Fibroblast of the aortic adventitia (primary cell): ENCODE measurements at regions not wholly inside any gene's neighbourhood (a gene's known extent, or its start where the extent isn't known, plus 50 kb on each side); places are given as distances from the start of the nearest gene placed in this dataset.
"Not testable (repeated sequence)": the region's sequence is repeated elsewhere in the genome, so short reads cannot be mapped to it uniquely, and the experiment has no call there.

ENCODE experiments used
- DNase-seq: peaks from one replicate; pipeline ENCODE4 v3.0.0-alpha.2; 2010; ENCODE audit warnings: low read depth
- H3K4me3 ChIP-seq: 2 replicates; pipeline ENCODE4 v1.5.1; 2011; ENCODE audit warnings: low read depth, mild to moderate bottlenecking, control low read depth, low read length, moderate library complexity
- TF ChIP-seq, protein P1 (sequence below): IDR thresholded peaks from 2 replicates; pipeline ENCODE4 v1.5.1; 2011; ENCODE audit warnings: mild to moderate bottlenecking, low read length, control low read depth, inconsistent platforms; ENCODE audit not compliant: insufficient read depth

DNA sequence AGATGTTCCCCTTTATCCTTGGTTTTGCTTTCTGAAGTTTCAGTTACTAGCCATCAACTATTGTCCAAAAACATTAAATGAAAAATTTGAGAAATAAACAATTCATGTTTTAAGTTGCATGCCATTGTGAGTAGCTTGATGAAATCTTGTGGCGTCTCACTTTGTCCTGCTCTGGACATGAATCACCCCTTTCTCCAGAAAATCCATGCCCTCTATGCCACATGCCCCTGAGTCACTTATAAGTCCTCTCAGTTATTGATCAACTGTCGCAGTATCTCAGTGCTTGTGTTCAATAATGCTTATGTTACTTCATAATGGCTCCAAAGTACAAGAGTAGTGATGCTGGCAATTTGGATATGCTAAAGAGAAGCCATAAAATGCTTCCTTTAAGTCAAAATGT, 208.0 kb upstream of the FERD3L start:
- no peak overlapping the region for H3K4me3 ChIP-seq
- TF ChIP-seq, protein P1, sequence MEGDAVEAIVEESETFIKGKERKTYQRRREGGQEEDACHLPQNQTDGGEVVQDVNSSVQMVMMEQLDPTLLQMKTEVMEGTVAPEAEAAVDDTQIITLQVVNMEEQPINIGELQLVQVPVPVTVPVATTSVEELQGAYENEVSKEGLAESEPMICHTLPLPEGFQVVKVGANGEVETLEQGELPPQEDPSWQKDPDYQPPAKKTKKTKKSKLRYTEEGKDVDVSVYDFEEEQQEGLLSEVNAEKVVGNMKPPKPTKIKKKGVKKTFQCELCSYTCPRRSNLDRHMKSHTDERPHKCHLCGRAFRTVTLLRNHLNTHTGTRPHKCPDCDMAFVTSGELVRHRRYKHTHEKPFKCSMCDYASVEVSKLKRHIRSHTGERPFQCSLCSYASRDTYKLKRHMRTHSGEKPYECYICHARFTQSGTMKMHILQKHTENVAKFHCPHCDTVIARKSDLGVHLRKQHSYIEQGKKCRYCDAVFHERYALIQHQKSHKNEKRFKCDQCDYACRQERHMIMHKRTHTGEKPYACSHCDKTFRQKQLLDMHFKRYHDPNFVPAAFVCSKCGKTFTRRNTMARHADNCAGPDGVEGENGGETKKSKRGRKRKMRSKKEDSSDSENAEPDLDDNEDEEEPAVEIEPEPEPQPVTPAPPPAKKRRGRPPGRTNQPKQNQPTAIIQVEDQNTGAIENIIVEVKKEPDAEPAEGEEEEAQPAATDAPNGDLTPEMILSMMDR, result no peak
- no peak for DNase-seq

DNA sequence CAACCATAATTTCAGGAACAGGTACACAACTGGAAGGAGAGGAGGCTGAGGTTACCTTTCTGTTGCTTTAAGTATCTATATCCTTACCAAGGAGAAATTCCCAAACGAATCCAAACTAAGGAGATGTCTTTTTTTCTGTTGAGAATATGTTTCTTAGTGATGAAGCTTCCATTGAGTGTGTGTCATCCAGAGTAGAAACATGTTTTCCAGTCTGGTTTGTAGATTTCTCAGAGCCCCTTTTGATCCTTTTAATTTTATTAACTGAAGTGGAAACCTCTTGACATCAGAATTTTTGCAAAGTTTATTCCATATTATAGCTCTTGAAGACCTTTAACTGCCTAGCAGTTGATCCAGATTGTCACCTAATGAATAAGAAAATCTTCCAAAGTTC, 207.1 kb upstream of the FERD3L start:
- TF ChIP-seq, protein P1, result no peak
- no peak for DNase-seq
- no peak overlapping the region for H3K4me3 ChIP-seq

DNA sequence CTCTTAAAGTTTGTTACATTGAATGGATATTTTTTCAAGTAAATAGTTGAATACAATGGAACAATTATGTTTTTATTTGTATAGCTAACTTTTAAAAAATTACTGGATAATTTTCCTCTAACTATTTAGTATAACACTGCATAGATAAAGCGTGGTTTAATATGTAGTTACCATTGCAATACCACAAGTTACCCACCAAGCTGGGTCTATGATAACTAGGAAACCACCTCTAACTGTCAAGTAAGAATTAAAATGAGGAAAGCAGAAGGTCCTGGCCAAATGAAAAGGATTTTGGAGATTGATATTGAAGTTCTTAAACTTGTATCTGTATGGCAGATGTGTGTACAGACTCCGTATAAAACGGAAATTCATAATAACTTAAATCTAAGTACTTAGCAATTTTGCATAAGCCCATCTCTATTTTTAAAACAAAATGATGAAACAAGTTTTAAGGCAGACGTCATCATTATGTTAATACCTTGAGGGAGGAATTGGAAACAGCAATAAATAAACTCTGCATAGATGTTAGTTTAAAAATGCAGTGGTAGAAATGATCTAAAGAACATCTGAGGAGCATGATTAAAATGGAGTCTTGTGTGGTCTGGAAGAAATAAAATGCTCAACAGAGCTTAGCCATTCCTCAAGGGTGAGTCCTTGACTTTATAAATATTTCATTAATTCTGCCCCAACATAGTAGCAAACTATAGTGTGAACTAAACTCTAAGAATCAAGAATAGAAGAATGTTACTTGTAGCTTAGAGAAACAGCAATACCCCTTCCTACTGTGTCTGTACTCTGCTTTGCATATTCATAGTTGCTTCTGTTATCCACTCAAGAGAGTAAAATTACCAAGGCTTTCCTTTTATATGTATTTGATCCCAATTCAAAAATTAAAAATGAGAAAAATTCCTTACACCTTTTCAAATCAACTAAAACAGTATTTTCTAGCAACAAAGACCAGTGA, 206.4 kb upstream of the FERD3L start:
- TF ChIP-seq, protein P1, result no peak

DNA sequence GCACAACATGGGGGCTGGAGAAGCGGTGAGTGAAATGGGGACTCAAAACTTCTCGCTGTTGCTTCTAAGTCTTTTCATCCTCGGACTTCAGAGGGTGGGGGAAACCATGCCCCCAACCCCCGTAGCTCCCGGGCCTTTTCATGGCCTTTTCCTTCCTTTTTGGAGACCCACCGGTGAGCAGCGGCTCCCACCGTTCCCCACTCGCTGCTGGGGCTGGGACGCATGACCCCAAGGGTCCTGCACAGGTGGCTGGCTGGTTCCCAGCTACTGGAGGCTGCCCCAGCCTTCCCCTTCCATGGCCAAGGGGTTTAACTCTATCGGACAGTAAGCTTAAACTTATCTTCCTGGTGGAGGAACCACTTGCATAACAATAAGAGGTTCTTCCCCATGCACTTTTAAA, 194.3 kb upstream of the FERD3L start:
- no peak overlapping the region for H3K4me3 ChIP-seq
- TF ChIP-seq, protein P1, result no peak
- no peak for DNase-seq

More for the DNA sequence above, 206.4 kb upstream of the FERD3L start:
- H3K4me3 ChIP-seq, result no peak overlapping the region
- no peak for DNase-seq

DNA sequence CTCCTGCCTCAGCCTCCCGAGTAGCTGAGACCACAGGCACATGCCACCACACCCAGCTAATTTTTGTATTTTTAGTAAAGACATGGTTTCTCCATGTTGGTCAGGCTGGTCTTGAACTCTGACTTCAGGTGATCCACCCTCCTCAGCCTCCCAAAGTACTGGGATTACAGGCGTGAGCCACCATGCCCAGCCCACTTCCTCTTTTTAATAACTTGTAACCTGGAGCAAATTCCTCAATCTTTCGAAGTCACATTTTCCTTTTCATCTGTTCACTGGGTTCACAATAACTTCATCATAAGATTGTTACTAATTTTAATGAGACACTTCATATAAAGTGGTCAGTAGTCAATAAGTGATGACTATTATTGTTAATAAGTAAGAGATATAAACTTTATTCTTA, 193.3 kb upstream of the FERD3L start:
- H3K4me3 ChIP-seq, DNase-seq: not testable (repeated sequence)

DNA sequence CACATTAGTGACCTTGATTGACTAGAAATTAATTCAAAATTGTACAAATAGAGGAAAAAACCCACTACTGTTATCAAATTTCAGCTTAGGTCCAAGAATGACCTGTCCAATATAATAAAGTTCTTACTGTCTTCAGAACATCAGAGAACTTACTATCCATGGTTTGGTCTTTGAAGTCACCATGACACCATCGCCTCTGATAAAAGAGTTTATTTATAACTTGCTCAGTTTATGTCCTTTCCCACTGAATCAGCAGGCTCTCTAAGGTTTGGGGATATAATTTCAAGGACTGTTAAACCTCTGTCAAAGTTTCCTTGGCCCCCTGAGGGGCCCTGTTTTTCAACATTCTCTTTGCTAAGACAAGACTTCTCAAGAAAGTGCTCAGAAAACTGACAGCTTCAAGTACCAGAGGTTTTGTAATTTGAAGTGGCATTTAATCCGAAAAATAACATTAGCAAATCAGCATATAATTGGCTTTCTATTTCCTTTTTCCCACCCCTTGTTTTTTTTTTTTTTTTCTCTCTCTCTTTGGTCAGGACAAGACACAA, 191.7 kb upstream of the FERD3L start:
- no peak for DNase-seq
- no peak overlapping the region for H3K4me3 ChIP-seq
- TF ChIP-seq, protein P1, result no peak

DNA sequence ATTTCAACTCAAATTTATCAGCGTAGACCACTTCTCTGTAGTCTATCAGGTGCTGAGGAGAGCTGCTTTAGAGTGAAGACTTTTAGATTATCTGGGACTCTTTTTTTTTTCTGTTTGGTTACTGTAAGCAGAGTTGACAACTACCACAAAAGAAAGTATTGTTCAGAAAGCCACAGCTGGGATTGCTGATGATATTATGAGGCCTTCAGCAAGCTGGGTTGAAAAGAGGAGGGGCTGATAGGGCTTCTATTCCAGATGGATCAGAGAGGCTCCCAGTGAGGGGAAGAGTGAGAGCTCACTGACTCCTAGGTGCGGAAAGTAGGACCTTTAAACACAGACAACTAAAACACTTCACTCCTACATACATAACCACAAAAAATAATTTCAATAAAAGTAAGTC, 188.5 kb upstream of the FERD3L start:
- no peak for DNase-seq
- H3K4me3 ChIP-seq, result no peak overlapping the region
- TF ChIP-seq, protein P1, result no peak
